Small intestine (tissue), 7 donors: ENCODE measurements at regions not wholly inside any gene's neighbourhood (a gene's known extent, or its start where the extent isn't known, plus 50 kb on each side); places are given as distances from the start of the nearest gene placed in this dataset.
"Not testable (repeated sequence)": the region's sequence is repeated elsewhere in the genome, so short reads cannot be mapped to it uniquely, and the experiment has no call there.

ENCODE experiments used
- DNase-seq, 2 donors: peaks; one replicate each; pipeline versions ENCODE4 v3.0.0 to v3.0.0-alpha.2; 2013
- FAIRE-seq: peaks from 2 replicates; lab custom pipeline; 2012; peaks lifted over from hg19 to GRCh38; lab: Jason Lieb, UNC
- H3K27ac ChIP-seq, 3 donors: one replicate each; pipeline ENCODE4 v1.5.1; 2013; ENCODE audit warnings: low read length in 2 of 3, mild to moderate bottlenecking in 2 of 3, control low read depth in 1 of 3, inconsistent platforms in 1 of 3, low read depth in 1 of 3, moderate library complexity in 1 of 3
- H3K27me3 ChIP-seq, 3 donors: one replicate each; pipeline ENCODE4 v1.6.1; 2013; ENCODE audit warnings: low read length in 3 of 3, inconsistent platforms in 1 of 3; ENCODE audit not compliant: control insufficient read depth in 3 of 3, insufficient read depth in 3 of 3
- H3K36me3 ChIP-seq, 3 donors: one replicate each; pipeline ENCODE4 v1.6.1; 2013; ENCODE audit warnings: low read length in 3 of 3, inconsistent platforms in 1 of 3, low read depth in 1 of 3, mild to moderate bottlenecking in 1 of 3, moderate library complexity in 1 of 3; ENCODE audit not compliant: control insufficient read depth in 3 of 3, insufficient read depth in 2 of 3
- H3K4me1 ChIP-seq, 3 donors: one replicate each; pipeline ENCODE4 v1.6.1; 2013; ENCODE audit warnings: low read length in 2 of 3, inconsistent platforms in 1 of 3, low read depth in 1 of 3, mild to moderate bottlenecking in 1 of 3, moderate library complexity in 1 of 3; ENCODE audit not compliant: control insufficient read depth in 3 of 3, insufficient read depth in 2 of 3
- H3K4me3 ChIP-seq, 3 donors: one replicate each; pipeline ENCODE4 v1.5.1; 2013; ENCODE audit warnings: low read length in 3 of 3, control low read depth in 1 of 3, inconsistent platforms in 1 of 3, low read depth in 1 of 3, mild to moderate bottlenecking in 1 of 3, moderate library complexity in 1 of 3
- H3K9me3 ChIP-seq, 2 donors: one replicate each; pipeline ENCODE4 v1.6.1; 2013; ENCODE audit warnings: low read depth in 1 of 2, low read length in 1 of 2; ENCODE audit not compliant: control insufficient read depth in 2 of 2, insufficient read depth in 1 of 2
- WGBS, 3 donors: extraction: QIAGEN DNeasy Blood & Tissue Kit; methylation state at CpG; one replicate each; pipeline ENCODE4 v1.1.7; 2013; 5-methylcytosine and 5-hydroxymethylcytosine counted together
- donor health status: healthy with polysubstance abuse.
- donor health status: control.
- donor health status: control.
- donor health status: Bipolar disorder and iron deficiency.
- donor health status: healthy.

GRCh38 chr1:118811156-118811555 is 177.0 kb downstream of the TBX15 start:
- no peaks in the 10 kb centered on the region for H3K27me3 ChIP-seq
- FAIRE-seq (no peak), DNase-seq (no peak)
- H3K4me1 ChIP-seq, result no peaks in the 10 kb centered on the region
- no peak overlapping the region for H3K27ac ChIP-seq
- WGBS, 3 donors, result 89 to 93% (median 90%) methylated on average over 1 of the region's 1 CpG
- no peak overlapping the region for H3K4me3 ChIP-seq
- no peaks in the 10 kb centered on the region for H3K36me3 ChIP-seq
- no peaks in the 10 kb centered on the region for H3K9me3 ChIP-seq

GRCh38 chr1:118809586-118809985 is 178.6 kb downstream of the TBX15 start:
- H3K27me3 ChIP-seq, result no peaks in the 10 kb centered on the region
- H3K27ac ChIP-seq, result no peak overlapping the region
- no peaks in the 10 kb centered on the region for H3K4me1 ChIP-seq
- DNase-seq (no peak), FAIRE-seq (no peak)
- H3K4me3 ChIP-seq, result no peak overlapping the region
- no peaks in the 10 kb centered on the region for H3K36me3 ChIP-seq
- WGBS, 3 donors, result 84 to 90% (median 84%) methylated on average over 4 of the region's 4 CpGs
- no peaks in the 10 kb centered on the region for H3K9me3 ChIP-seq

GRCh38 chr1:118803128-118803527 is 185.0 kb downstream of the TBX15 start:
- H3K4me3 ChIP-seq, H3K27me3 ChIP-seq, H3K4me1 ChIP-seq, FAIRE-seq, H3K9me3 ChIP-seq, H3K36me3 ChIP-seq, DNase-seq, H3K27ac ChIP-seq: not testable (repeated sequence)
- 63 to 68% (median 67%) methylated on average over 5 of the region's 5 CpGs for WGBS, 3 donors

- H3K9me3 ChIP-seq, result peaks cover 0 to 11% of the 10 kb centered on the region in 2 donors
- WGBS, 3 donors, result 36 to 44% (median 39%) methylated on average over 2 of the region's 2 CpGs
- no peaks in the 10 kb centered on the region for H3K4me1 ChIP-seq
- H3K27ac ChIP-seq, result no peak overlapping the region
- DNase-seq (no peak), FAIRE-seq (no peak)
- H3K36me3 ChIP-seq, result no peaks in the 10 kb centered on the region
- H3K27me3 ChIP-seq, result no peaks in the 10 kb centered on the region
- no peak overlapping the region for H3K4me3 ChIP-seq
Measured at GRCh38 chr1:118791094-118791691, 196.9 kb downstream of the TBX15 start.

GRCh38 chr1:118788463-118788862 is 199.7 kb downstream of the TBX15 start:
- WGBS, 3 donors, result 75 to 100% (median 92%) methylated on average over 1 of the region's 1 CpG
- Histone ChIP-seq H3K36me3 (no peaks in the 10 kb centered on the region), H3K4me3 (no peak overlapping the region)

GRCh38 chr1:118786454-118787155 is 201.5 kb downstream of the TBX15 start:
- FAIRE-seq, result no peak
- H3K27me3 ChIP-seq, result no peaks in the 10 kb centered on the region
- H3K27ac ChIP-seq, result no peak overlapping the region
- peaks cover 0 to 9% of the 10 kb centered on the region in 2 donors for H3K9me3 ChIP-seq
- no peak overlapping the region for H3K4me3 ChIP-seq
- WGBS, 3 donors, result 73 to 85% (median 78%) methylated on average over 4 of the region's 4 CpGs
- H3K36me3 ChIP-seq, result no peaks in the 10 kb centered on the region
- DNase-seq, result no peak
- H3K4me1 ChIP-seq, result no peaks in the 10 kb centered on the region

More at GRCh38 chr1:118788463-118788862, 199.7 kb downstream of the TBX15 start:
- Histone ChIP-seq H3K27me3 (no peaks in the 10 kb centered on the region), H3K27ac (no peak overlapping the region), H3K9me3 (peaks cover 0 to 11% of the 10 kb centered on the region in 2 donors), H3K4me1 (no peaks in the 10 kb centered on the region)
- FAIRE-seq (no peak), DNase-seq (no peak)

GRCh38 chr1:118785246-118785645 is 202.9 kb downstream of the TBX15 start:
- no peaks in the 10 kb centered on the region for H3K4me1 ChIP-seq
- no peak overlapping the region for H3K27ac ChIP-seq
- no peaks in the 10 kb centered on the region for H3K36me3 ChIP-seq
- FAIRE-seq (no peak), DNase-seq (no peak)
- no peaks in the 10 kb centered on the region for H3K27me3 ChIP-seq
- peaks cover 1 to 5% of the 10 kb centered on the region in 2 donors for H3K9me3 ChIP-seq
- H3K4me3 ChIP-seq, result no peak overlapping the region
- 53 to 74% (median 54%) methylated on average over 2 of the region's 2 CpGs for WGBS, 3 donors

- FAIRE-seq, result no peak
- 47 to 70% (median 51%) methylated on average over 2 of the region's 2 CpGs for WGBS, 3 donors
- no peaks in the 10 kb centered on the region for H3K4me1 ChIP-seq
Measured at GRCh38 chr1:118783095-118783758, 204.9 kb downstream of the TBX15 start.

More at GRCh38 chr1:118783095-118783758, 204.9 kb downstream of the TBX15 start:
- Histone ChIP-seq H3K4me3 (no peak overlapping the region), H3K9me3 (peaks cover 0 to 1% of the 10 kb centered on the region in 2 donors), H3K27me3 (no peaks in the 10 kb centered on the region), H3K27ac (no peak overlapping the region), H3K36me3 (no peaks in the 10 kb centered on the region)
- DNase-seq, result no peak
